NCI-H2081 treated with DMSO at 0.1 percent for 48 hours (cell line): ENCODE measurements at regions not wholly inside any gene's neighbourhood (a gene's known extent, or its start where the extent isn't known, plus 50 kb on each side); places are given as distances from the start of the nearest gene placed in this dataset.
A peak's percentile ranks its signal among the peaks of the same experiment; 100 is the strongest.

ENCODE experiments used
- DNase-seq: peaks from one replicate; lab custom pipeline; 2025; lab: John Stamatoyannopoulos, UW

DNA sequence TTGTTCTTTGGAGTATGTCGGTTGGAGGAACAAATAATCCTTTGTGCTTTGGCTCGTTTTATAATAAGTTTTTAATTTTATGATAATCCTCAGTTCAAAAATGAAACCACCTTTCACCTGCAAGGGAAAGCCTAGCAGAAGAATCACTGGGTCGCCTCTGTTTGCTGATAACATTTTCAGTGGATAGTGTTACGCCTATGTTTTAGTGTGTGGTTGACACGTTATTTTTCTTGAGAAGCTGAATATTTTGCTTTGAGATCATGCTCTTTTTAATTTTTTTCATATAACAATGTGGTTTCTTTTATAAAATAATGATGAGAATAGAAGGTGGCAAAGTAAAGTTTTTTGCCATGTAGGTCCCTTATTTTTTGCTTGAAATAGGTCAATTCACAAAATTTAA, 172.7 kb upstream of the ZEB2 start:
- no peak for DNase-seq

DNA sequence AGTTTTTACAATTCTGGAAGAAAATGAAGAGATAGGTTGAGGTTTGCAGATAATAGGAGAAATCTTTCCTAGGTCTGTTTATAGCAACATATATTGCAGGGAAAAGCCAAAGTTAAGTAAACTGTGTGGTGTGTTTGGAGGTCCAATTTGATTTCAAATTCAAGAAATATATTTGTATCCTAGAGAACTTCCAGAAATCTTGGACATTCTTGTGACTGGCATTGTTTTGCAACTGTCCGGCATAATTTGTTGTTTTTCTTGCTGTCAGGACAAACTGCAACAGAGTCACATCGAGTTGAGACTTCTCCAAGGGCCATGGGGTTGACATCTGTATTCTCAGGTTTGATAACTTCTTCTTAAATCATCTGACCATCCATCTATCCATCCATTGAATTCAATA, 170.9 kb upstream of the ZEB2 start:
- no peak for DNase-seq

GRCh38 chr2:144686518-144687215, 166.7 kb upstream of the ZEB2 start:
- no peak for DNase-seq

DNA sequence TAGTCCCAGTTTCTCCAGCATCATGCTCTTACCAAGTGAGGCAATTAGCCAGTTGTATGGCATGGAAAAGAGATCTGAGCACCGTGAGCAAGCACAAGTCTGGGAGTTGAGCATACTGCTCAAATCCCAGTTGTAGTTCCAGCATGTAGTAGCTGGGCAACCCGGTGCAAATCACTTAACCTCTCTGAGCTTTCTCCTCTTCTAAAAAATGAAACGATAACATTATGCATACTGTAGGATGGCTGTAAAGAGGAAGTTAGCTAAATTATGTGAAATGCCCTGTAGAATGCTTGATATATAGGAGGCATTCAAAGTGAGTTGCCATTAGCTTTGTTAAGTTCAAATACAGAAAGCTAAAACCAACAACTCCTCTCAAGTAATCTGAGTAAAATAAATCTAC, 164.0 kb upstream of the ZEB2 start:
- DNase-seq: no peak

GRCh38 chr2:144683107-144683753, 163.3 kb upstream of the ZEB2 start:
- DNase-seq: no peak

- DNase-seq: no peak
Observed at GRCh38 chr2:144682248-144682647, 162.3 kb upstream of the ZEB2 start.

DNA sequence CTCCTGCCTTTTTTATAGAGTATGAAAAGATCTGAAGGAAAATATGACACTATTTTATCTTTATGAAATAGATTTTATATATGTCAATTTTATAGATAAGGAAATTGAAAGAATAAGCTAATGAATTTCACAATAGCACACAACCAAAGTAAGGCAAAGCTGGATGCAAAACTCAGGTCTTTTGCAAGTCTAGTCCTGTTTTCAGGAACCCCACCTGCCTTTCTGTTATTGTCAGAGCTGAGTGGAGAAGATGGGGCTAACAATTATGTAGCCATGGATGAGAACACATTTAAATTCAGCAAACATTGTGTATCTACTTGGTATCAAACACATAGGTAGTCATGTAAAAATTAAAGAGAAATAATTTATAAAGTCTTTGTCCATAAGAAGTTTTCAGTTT, 161.5 kb upstream of the ZEB2 start:
- DNase-seq: no peak

GRCh38 chr2:144679942-144680341, 160.0 kb upstream of the ZEB2 start:
- DNase-seq: peak; percentile 24

- DNase-seq: no peak
Observed at GRCh38 chr2:144678736-144679135, 158.8 kb upstream of the ZEB2 start.

DNA sequence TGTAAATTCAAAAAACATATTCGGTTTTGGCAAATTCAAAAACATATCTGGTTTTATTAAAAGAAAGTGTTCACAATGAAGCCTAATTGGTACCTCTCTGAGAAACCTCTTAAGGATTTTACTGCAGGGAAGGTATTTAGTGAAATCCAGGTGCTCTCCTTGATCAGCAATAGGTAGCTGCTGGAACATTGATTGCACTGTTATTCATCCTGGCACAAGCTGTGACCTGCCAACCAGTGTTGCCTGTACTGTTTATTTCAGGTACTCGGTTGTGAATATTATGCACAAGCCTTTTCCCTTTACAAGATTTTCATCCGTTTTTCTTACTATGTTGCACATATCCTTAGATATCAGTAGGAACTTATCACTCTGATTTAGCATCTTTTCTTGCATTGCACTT, 155.8 kb upstream of the ZEB2 start:
- DNase-seq: no peak

- DNase-seq: no peak
Observed at GRCh38 chr2:144675331-144675730, 155.4 kb upstream of the ZEB2 start.

- no peak for DNase-seq
Observed at GRCh38 chr2:144674071-144674470, 154.2 kb upstream of the ZEB2 start.

DNA sequence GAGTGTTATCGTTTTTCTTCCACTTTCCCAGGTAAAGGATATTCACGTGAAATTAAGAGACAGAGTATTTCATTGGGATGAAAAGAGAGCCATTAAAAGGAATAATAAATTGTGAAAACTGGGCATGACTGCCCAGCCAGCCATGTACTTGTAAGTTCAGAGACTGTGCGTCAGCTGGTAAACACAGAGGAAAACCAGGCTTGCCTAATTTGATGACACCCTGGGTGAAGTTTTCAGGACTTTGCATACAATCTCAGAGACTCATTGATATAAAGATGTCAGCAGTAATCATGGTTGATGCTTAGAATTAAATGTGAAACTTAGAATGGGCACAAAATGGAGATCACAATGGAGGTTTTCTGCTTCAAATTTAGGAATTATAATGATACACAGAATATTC, 153.5 kb upstream of the ZEB2 start:
- DNase-seq: no peak

- DNase-seq: no peak
Observed at GRCh38 chr2:144671695-144672455, 152.0 kb upstream of the ZEB2 start.

DNA sequence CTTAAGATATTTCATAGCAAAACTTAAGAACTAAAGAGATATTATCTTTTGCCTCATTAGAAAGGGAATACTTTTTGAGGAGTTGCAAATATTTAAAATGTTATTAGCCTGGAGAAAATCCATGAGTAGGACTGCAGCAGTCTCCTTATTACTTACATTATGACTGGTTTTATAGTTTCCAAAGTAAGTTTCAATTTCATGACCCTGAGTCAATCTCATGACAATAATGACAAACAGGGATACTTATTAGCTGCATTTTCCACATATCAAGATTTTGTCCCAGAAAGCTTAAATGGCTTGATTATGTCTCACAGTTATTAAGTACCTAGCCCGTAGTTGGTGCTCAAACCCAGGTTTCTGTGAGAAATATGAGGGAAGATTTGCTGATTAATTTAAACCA, 150.8 kb upstream of the ZEB2 start:
- no peak for DNase-seq

- DNase-seq: no peak
Observed at GRCh38 chr2:144670080-144670479, 150.2 kb upstream of the ZEB2 start.

- DNase-seq: no peak
Observed at GRCh38 chr2:144669196-144669987, 149.5 kb upstream of the ZEB2 start.

- DNase-seq: no peak
Observed at GRCh38 chr2:144668493-144669110, 148.7 kb upstream of the ZEB2 start.

- DNase-seq: no peak
Observed at GRCh38 chr2:144666032-144666431, 146.1 kb upstream of the ZEB2 start.

DNA sequence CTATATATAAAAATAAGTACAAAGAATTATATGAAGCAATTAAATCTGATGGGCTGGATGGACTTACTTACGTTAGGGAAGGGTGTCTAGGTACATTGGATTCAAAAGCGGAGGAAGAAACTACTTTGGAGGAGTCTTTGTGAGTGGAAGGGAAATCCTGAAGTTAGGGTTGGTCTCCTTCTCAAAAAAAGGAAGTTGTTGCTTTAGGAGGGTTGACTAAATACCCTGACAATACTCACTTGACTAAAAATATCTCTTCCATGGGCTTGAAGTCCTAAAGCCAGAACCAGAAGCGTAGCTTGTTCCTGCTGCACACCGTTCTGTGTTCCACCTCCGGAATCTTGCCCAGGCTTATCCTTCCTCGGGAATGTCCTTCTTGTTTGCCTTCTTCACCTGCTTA, 143.3 kb upstream of the ZEB2 start:
- no peak for DNase-seq

GRCh38 chr2:144660518-144661316, 140.8 kb upstream of the ZEB2 start:
- no peak for DNase-seq
